HCT116 (cell line): ENCODE measurements at regions not wholly inside any gene's neighbourhood (a gene's known extent, or its start where the extent isn't known, plus 50 kb on each side); places are given as distances from the start of the nearest gene placed in this dataset.

ENCODE experiments used
- ATAC-seq: fragments of 200-7000 bp; cut with Tn5 transposase; 2 replicates; pipeline ENCODE4 v1.9.1; 2020; ENCODE audit warnings: mild to moderate bottlenecking, moderate library complexity
- BruUV-seq: library from RNA; stranded (reverse); fragments of 400-500 nt; replicated peaks from 2 replicates; lab custom pipeline; 2021; lab: Mats Ljungman, UMichigan
- CTCF ChIA-PET: fragments of 300-600 bp; sonication (Branson Sonifier 250); formaldehyde crosslinking; loops from one replicate; lab custom pipeline; 2021; ENCODE audit warnings: antibody characterized with exemption; lab: Charles Lee
- POLR2A ChIA-PET: fragments of 300-600, 350-600 bp; sonication (Branson Sonifier 250); formaldehyde crosslinking; loops from one replicate; lab custom pipeline; 2021; ENCODE audit warnings: antibody characterized with exemption; lab: Charles Lee
- RAD21 ChIA-PET, 2 experiments: fragments of 300-600 bp; sonication (Branson Sonifier 250); formaldehyde crosslinking; loops; one replicate each; lab custom pipeline; 2023; ENCODE audit warnings: low total read pairs in 2 of 2; ENCODE audit not compliant: uncharacterized antibody in 2 of 2, unreplicated experiment in 2 of 2, low non-redundant PET in 1 of 2; lab: Charles Lee
- DNase-seq: peaks from one replicate; pipeline ENCODE4 v3.0.0-alpha.2; 2010; ENCODE audit warnings: low read depth, low spot score
- H2AFZ ChIP-seq: fragments of 200-600 bp; shearing (Covaris generic), sonication (generic); 2 replicates; pipeline ENCODE4 v1.6.1; 2017; ENCODE audit warnings: low read depth, mixed run types, mixed read lengths, antibody characterized with exemption, low read length; ENCODE audit not compliant: poor library complexity, severe bottlenecking
- H3K27ac ChIP-seq: 2 replicates; pipeline ENCODE4 v1.5.1; 2012; ENCODE audit warnings: low read depth, low read length
- H3K27me3 ChIP-seq: fragments of 200-600 bp; sonication (generic); 2 replicates; pipeline ENCODE4 v1.6.1; 2016; ENCODE audit warnings: mixed run types, low read length, mixed read lengths; ENCODE audit not compliant: insufficient read depth
- H3K36me3 ChIP-seq, 2 experiments: fragments of 200-500 bp in 1 of 2; fragments of 200-600 bp in 1 of 2; sonication (Bioruptor generic) in 1 of 2; sonication (generic) in 1 of 2; 2 replicates each; pipeline versions ENCODE4 v1.5.1 to v1.6.1; 2014 to 2016; ENCODE audit warnings: low read length in 2 of 2, inconsistent platforms in 1 of 2, mixed read lengths in 1 of 2, mixed run types in 1 of 2; ENCODE audit not compliant: insufficient read depth in 2 of 2, control insufficient read depth in 1 of 2
- H3K4me1 ChIP-seq, 2 experiments: fragments of 200-600 bp in 1 of 2; sonication (generic) in 1 of 2; 2 replicates each; pipeline versions ENCODE4 v1.5.1 to v1.6.1; 2012 to 2017; ENCODE audit warnings: low read length in 2 of 2, inconsistent platforms in 1 of 2, mild to moderate bottlenecking in 1 of 2, mixed read lengths in 1 of 2, mixed run types in 1 of 2, moderate library complexity in 1 of 2; ENCODE audit not compliant: insufficient read depth in 2 of 2, control insufficient read depth in 1 of 2
- H3K4me2 ChIP-seq: fragments of 200-600 bp; sonication (generic); 2 replicates; pipeline ENCODE4 v1.6.1; 2017; ENCODE audit warnings: mixed run types, low read length, mixed read lengths
- H3K4me3 ChIP-seq, 2 experiments: fragments of 200-600 bp in 1 of 2; sonication (generic) in 1 of 2; replicated peaks in 1 of 2; 2 replicates each; pipeline ENCODE4 v1.5.1; 2011 to 2016; ENCODE audit warnings: low read length in 2 of 2, control low read depth in 1 of 2, low read depth in 1 of 2, mild to moderate bottlenecking in 1 of 2, mixed read lengths in 1 of 2, mixed run types in 1 of 2
- H3K79me2 ChIP-seq: fragments of 200-600 bp; sonication (generic); 2 replicates; pipeline ENCODE4 v1.6.1; 2017; ENCODE audit warnings: mild to moderate bottlenecking, mixed run types, low read length, moderate library complexity, mixed read lengths; ENCODE audit not compliant: insufficient read depth
- H3K9ac ChIP-seq: fragments of 200-600 bp; sonication (generic); 2 replicates; pipeline ENCODE4 v1.6.1; 2016; ENCODE audit warnings: low read length, mixed read lengths
- H3K9me2 ChIP-seq: fragments of 200-600 bp; sonication (generic), shearing (Covaris generic); 2 replicates; pipeline ENCODE4 v1.6.1; 2017; ENCODE audit warnings: mixed run types, mild to moderate bottlenecking, moderate library complexity; ENCODE audit not compliant: insufficient read depth
- H3K9me3 ChIP-seq, 2 experiments: fragments of 200-500 bp in 1 of 2; fragments of 200-600 bp in 1 of 2; sonication (Bioruptor generic) in 1 of 2; sonication (generic) in 1 of 2; 2 replicates each; pipeline ENCODE4 v1.6.1; 2014 to 2017; ENCODE audit warnings: low read length in 2 of 2, mixed read lengths in 2 of 2, inconsistent platforms in 1 of 2, low read depth in 1 of 2, mild to moderate bottlenecking in 1 of 2, mixed run types in 1 of 2, moderate library complexity in 1 of 2; ENCODE audit not compliant: control insufficient read depth in 1 of 2, insufficient read depth in 1 of 2
- H4K20me1 ChIP-seq: fragments of 200-600 bp; sonication (generic), shearing (Covaris generic); 2 replicates; pipeline ENCODE4 v1.6.1; 2017; ENCODE audit warnings: mixed run types, mild to moderate bottlenecking, moderate library complexity; ENCODE audit not compliant: insufficient read depth
- CBX3 ChIP-seq: IDR thresholded peaks from 2 replicates; pipeline ENCODE4 v1.6.1; 2012; ENCODE audit warnings: low read depth
- CEBPB ChIP-seq: IDR thresholded peaks from 2 replicates; pipeline ENCODE4 v1.6.1; 2012; ENCODE audit warnings: low read depth
- EGR1 ChIP-seq: IDR thresholded peaks from 2 replicates; pipeline ENCODE4 v1.6.1; 2012; ENCODE audit warnings: low read depth
- EZH2 ChIP-seq: fragments of 200-600 bp; sonication (generic); IDR thresholded peaks from 2 replicates; pipeline ENCODE4 v1.6.1; 2017; ENCODE audit warnings: antibody characterized with exemption, mixed run types
- EZH2phosphoT487 ChIP-seq: fragments of 200-600 bp; IDR thresholded peaks from 2 replicates; pipeline ENCODE4 v1.6.1; 2018; ENCODE audit warnings: antibody characterized with exemption, borderline replicate concordance
- POLR2A ChIP-seq: IDR thresholded peaks from 2 replicates; pipeline ENCODE4 v1.7.0; 2011; ENCODE audit warnings: borderline replicate concordance; ENCODE audit not compliant: insufficient read depth, insufficient read length; ENCODE audit errors: extremely low read depth
- SP1 ChIP-seq: IDR thresholded peaks from 2 replicates; pipeline ENCODE4 v1.6.1; 2012; ENCODE audit warnings: low read depth
- SRF ChIP-seq: IDR thresholded peaks from 2 replicates; pipeline ENCODE4 v1.6.1; 2012; ENCODE audit warnings: low read depth
- TCF7L2 ChIP-seq: IDR thresholded peaks from 2 replicates; pipeline ENCODE4 v1.7.0; 2011; ENCODE audit warnings: borderline replicate concordance, inconsistent platforms; ENCODE audit not compliant: insufficient read depth, insufficient read length; ENCODE audit errors: extremely low read depth
- ZNF274 ChIP-seq: fragments of 200-500 bp; sonication (Bioruptor generic); IDR thresholded peaks from 2 replicates; pipeline ENCODE4 v1.6.1; 2014; ENCODE audit warnings: mild to moderate bottlenecking, low read depth, low read length, inconsistent platforms
- intact Hi-C: fragments of 100-400 bp; cut with micrococcal nuclease; formaldehyde crosslinking; loops from 2 replicates; pipeline ENCODE4 v1.10.0; 2022
- TF ChIP-seq, protein P1 (sequence below): IDR thresholded peaks from 2 replicates; pipeline ENCODE4 v1.6.1; 2011; ENCODE audit warnings: mild to moderate bottlenecking, low read length, moderate library complexity; ENCODE audit not compliant: insufficient replicate concordance; ENCODE audit errors: extremely low read depth
- TF ChIP-seq, protein P2 (sequence below): IDR thresholded peaks from 2 replicates; pipeline ENCODE4 v1.6.1; 2012
- TF ChIP-seq, protein P3 (sequence below): IDR thresholded peaks from 2 replicates; pipeline ENCODE4 v1.6.1; 2012; ENCODE audit warnings: low read depth

DNA sequence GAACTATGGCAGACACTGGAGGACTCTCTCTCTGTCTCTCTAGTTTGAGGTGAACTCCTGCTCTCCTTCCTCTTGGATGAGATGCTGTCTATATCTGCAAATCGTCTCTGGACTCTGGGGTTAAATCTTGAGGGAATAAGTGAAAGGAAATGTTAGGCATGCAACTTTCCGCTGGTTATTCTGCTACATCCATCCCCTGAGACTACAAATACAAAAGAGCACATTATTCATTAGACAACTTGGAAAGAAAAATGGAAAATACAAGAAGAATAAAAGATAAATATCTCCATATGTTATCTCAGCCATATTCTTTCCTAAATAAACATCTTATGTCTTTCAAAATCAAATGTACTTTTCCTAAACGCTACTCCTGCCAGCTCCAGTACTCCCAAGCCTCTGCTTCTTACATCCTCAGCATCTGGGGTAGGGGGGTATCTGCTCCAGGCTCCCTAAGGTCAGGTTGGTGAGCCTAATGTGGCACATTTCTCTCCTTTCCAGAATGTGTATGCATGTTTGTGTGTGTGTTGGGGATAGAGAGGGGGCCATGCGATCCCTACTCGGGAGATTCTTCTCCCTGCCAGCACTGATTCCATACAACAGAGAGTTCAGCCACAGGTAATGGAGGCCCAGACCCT, 102.9 kb upstream of the FSCB start:
- intact Hi-C loops = no loop called here
- no TSS peak for BruUV-seq
- H2AFZ ChIP-seq = no peak overlapping the region
- ChIA-PET POLR2A (no interaction called here), RAD21 (no interaction called here)
- no peak for ATAC-seq
- H3K4me3 ChIP-seq = no peak overlapping the region
- H3K9ac ChIP-seq = no peak overlapping the region
- H3K4me1 ChIP-seq = no peaks in the 10 kb centered on the region
- H3K9me2 ChIP-seq = no peaks in the 10 kb centered on the region
- no peaks in the 10 kb centered on the region for H3K79me2 ChIP-seq
- no peaks in the 10 kb centered on the region for H4K20me1 ChIP-seq
- TF ChIP-seq EZH2phosphoT487 (no peak), ZNF274 (no peak), CBX3 (no peak), CEBPB (no peak), POLR2A (no peak), TCF7L2 (no peak), SP1 (no peak), SRF (no peak), EZH2 (no peak), EGR1 (no peak)
- TF ChIP-seq, protein P1, sequence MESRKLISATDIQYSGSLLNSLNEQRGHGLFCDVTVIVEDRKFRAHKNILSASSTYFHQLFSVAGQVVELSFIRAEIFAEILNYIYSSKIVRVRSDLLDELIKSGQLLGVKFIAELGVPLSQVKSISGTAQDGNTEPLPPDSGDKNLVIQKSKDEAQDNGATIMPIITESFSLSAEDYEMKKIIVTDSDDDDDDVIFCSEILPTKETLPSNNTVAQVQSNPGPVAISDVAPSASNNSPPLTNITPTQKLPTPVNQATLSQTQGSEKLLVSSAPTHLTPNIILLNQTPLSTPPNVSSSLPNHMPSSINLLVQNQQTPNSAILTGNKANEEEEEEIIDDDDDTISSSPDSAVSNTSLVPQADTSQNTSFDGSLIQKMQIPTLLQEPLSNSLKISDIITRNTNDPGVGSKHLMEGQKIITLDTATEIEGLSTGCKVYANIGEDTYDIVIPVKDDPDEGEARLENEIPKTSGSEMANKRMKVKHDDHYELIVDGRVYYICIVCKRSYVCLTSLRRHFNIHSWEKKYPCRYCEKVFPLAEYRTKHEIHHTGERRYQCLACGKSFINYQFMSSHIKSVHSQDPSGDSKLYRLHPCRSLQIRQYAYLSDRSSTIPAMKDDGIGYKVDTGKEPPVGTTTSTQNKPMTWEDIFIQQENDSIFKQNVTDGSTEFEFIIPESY = no peak
- TF ChIP-seq, protein P2, sequence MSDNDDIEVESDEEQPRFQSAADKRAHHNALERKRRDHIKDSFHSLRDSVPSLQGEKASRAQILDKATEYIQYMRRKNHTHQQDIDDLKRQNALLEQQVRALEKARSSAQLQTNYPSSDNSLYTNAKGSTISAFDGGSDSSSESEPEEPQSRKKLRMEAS = no peak
- TF ChIP-seq, protein P3, sequence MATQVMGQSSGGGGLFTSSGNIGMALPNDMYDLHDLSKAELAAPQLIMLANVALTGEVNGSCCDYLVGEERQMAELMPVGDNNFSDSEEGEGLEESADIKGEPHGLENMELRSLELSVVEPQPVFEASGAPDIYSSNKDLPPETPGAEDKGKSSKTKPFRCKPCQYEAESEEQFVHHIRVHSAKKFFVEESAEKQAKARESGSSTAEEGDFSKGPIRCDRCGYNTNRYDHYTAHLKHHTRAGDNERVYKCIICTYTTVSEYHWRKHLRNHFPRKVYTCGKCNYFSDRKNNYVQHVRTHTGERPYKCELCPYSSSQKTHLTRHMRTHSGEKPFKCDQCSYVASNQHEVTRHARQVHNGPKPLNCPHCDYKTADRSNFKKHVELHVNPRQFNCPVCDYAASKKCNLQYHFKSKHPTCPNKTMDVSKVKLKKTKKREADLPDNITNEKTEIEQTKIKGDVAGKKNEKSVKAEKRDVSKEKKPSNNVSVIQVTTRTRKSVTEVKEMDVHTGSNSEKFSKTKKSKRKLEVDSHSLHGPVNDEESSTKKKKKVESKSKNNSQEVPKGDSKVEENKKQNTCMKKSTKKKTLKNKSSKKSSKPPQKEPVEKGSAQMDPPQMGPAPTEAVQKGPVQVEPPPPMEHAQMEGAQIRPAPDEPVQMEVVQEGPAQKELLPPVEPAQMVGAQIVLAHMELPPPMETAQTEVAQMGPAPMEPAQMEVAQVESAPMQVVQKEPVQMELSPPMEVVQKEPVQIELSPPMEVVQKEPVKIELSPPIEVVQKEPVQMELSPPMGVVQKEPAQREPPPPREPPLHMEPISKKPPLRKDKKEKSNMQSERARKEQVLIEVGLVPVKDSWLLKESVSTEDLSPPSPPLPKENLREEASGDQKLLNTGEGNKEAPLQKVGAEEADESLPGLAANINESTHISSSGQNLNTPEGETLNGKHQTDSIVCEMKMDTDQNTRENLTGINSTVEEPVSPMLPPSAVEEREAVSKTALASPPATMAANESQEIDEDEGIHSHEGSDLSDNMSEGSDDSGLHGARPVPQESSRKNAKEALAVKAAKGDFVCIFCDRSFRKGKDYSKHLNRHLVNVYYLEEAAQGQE = no peak
- TF ChIP-seq, all 23 proteins: peak for 0
- H3K9me3 ChIP-seq = no peaks in the 10 kb centered on the region
- no peak overlapping the region for H3K27ac ChIP-seq
- H3K4me2 ChIP-seq = no peak overlapping the region
- CTCF ChIA-PET = no interaction called here
- DNase-seq = no peak
- no peaks in the 10 kb centered on the region for H3K36me3 ChIP-seq
- no peaks in the 10 kb centered on the region for H3K27me3 ChIP-seq
